GM06990 (cell line): ENCODE measurements at regions not wholly inside any gene's neighbourhood (a gene's known extent, or its start where the extent isn't known, plus 50 kb on each side); places are given as distances from the start of the nearest gene placed in this dataset.

Experiments
- DNase-seq: peaks from one replicate; pipeline ENCODE4 v3.0.0-alpha.2; 2011; ENCODE audit not compliant: insufficient read length; ENCODE audit errors: extremely low read depth
- H3K27me3 ChIP-seq: replicated peaks from 2 replicates; pipeline ENCODE4 v1.6.0; 2011; ENCODE audit warnings: low read length; ENCODE audit not compliant: control insufficient read depth, insufficient read depth
- H3K36me3 ChIP-seq: 2 replicates; pipeline ENCODE4 v1.5.1; 2011; ENCODE audit warnings: low read length; ENCODE audit not compliant: control insufficient read depth, insufficient read depth
- H3K4me3 ChIP-seq: replicated peaks from 2 replicates; pipeline ENCODE4 v1.5.1; 2011; ENCODE audit warnings: low read depth, mild to moderate bottlenecking, control low read depth, low read length
- TF ChIP-seq, protein P1 (sequence below): IDR thresholded peaks from 2 replicates; pipeline ENCODE4 v1.5.1; 2011; ENCODE audit warnings: low read length, control low read depth, mild to moderate bottlenecking, inconsistent platforms; ENCODE audit not compliant: insufficient read depth, poor library complexity, severe bottlenecking

- no peaks in the 10 kb centered on the region for H3K27me3 ChIP-seq
- no peaks in the 10 kb centered on the region for H3K36me3 ChIP-seq
- TF ChIP-seq, protein P1, sequence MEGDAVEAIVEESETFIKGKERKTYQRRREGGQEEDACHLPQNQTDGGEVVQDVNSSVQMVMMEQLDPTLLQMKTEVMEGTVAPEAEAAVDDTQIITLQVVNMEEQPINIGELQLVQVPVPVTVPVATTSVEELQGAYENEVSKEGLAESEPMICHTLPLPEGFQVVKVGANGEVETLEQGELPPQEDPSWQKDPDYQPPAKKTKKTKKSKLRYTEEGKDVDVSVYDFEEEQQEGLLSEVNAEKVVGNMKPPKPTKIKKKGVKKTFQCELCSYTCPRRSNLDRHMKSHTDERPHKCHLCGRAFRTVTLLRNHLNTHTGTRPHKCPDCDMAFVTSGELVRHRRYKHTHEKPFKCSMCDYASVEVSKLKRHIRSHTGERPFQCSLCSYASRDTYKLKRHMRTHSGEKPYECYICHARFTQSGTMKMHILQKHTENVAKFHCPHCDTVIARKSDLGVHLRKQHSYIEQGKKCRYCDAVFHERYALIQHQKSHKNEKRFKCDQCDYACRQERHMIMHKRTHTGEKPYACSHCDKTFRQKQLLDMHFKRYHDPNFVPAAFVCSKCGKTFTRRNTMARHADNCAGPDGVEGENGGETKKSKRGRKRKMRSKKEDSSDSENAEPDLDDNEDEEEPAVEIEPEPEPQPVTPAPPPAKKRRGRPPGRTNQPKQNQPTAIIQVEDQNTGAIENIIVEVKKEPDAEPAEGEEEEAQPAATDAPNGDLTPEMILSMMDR = no peak
Observed at GRCh38 chr14:76272349-76272748, 103.6 kb upstream of the ESRRB start.

GRCh38 chr14:76272774-76273173 lies 103.2 kb upstream of the ESRRB start:
- Histone ChIP-seq H3K36me3 (no peaks in the 10 kb centered on the region), H3K27me3 (no peaks in the 10 kb centered on the region), H3K4me3 (no peak overlapping the region)
- TF ChIP-seq, protein P1 = no peak
- DNase-seq = no peak

More at GRCh38 chr14:76272349-76272748, 103.6 kb upstream of the ESRRB start:
- DNase-seq = no peak
- H3K4me3 ChIP-seq = no peak overlapping the region

DNA sequence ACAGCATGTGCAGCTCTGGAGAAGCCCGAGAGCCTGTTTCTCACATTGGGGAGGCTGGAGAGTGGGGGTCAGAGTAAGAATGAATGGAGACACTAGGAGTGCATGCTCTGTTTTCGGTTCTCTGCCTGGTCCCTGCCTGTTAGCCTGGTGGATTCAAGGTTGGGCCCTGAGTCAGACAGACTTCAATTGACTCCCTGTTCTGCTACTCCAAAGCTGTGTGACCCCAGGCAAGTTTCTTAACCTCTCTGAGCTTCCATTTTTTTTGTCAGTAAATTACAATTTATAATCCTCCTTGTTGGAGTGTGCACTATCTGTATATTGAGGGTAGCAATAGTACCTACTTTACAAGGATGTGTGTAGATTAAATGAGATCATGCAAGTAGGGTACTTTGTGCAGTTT lies 102.6 kb upstream of the ESRRB start:
- Histone ChIP-seq H3K4me3 (no peak overlapping the region), H3K36me3 (no peaks in the 10 kb centered on the region), H3K27me3 (no peaks in the 10 kb centered on the region)
- no peak for DNase-seq
- TF ChIP-seq, protein P1 = no peak

DNA sequence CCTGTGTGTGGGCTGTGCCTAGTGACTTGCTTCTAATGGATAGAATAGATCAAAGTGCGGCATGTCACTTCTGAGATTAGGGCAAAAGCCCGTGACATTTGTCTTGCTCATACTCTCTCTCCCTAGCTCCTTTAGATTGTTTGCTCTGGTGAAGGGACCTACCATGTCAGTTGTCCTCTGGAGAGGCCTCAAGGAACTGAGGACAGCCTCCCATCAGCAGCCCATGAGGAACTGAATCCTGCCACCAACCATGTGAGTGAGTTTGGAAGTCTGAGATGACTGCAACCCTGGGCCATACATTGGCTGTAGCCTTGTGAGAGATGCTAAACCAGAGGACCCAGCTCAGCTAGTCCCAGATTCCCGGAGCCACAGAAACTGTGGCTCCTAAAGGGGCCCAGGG lies 101.6 kb upstream of the ESRRB start:
- H3K4me3 ChIP-seq = no peak overlapping the region
- no peaks in the 10 kb centered on the region for H3K36me3 ChIP-seq
- TF ChIP-seq, protein P1 = no peak
- no peaks in the 10 kb centered on the region for H3K27me3 ChIP-seq
- DNase-seq = no peak

GRCh38 chr14:76277586-76278130 lies 98.3 kb upstream of the ESRRB start:
- no peaks in the 10 kb centered on the region for H3K36me3 ChIP-seq
- H3K27me3 ChIP-seq = no peaks in the 10 kb centered on the region
- no peak for DNase-seq
- no peak overlapping the region for H3K4me3 ChIP-seq
- TF ChIP-seq, protein P1 = no peak

GRCh38 chr14:76280221-76280620 lies 95.7 kb upstream of the ESRRB start:
- no peak overlapping the region for H3K4me3 ChIP-seq
- TF ChIP-seq, protein P1 = no peak
- H3K27me3 ChIP-seq = no peaks in the 10 kb centered on the region
- DNase-seq = no peak
- no peaks in the 10 kb centered on the region for H3K36me3 ChIP-seq
